IPS DF 4.7 (cell line): ENCODE measurements at regions not wholly inside any gene's neighbourhood (a gene's known extent, or its start where the extent isn't known, plus 50 kb on each side); places are given as distances from the start of the nearest gene placed in this dataset.
A peak's percentile ranks its signal among the peaks of the same experiment; 100 is the strongest.

Source experiments
- DNase-seq: peaks from one replicate; pipeline ENCODE4 v3.0.0-alpha.2; 2013; ENCODE audit warnings: low spot score; ENCODE audit errors: extremely low read depth

GRCh38 chr6:166728884-166729530, 102.0 kb upstream of the RPS6KA2 start:
- no peak for DNase-seq

- no peak for DNase-seq
Measured at GRCh38 chr6:166726201-166726600, 99.2 kb upstream of the RPS6KA2 start.

- DNase-seq = no peak
Measured at GRCh38 chr6:166725571-166725970, 98.5 kb upstream of the RPS6KA2 start.

- no peak for DNase-seq
Measured at GRCh38 chr6:166724576-166724975, 97.5 kb upstream of the RPS6KA2 start.

GRCh38 chr6:166722785-166723184, 95.7 kb upstream of the RPS6KA2 start:
- DNase-seq = no peak

- DNase-seq = no peak
Measured at GRCh38 chr6:166721576-166721975, 94.5 kb upstream of the RPS6KA2 start.

GRCh38 chr6:166720856-166721255, 93.8 kb upstream of the RPS6KA2 start:
- DNase-seq = no peak

- no peak for DNase-seq
Measured at GRCh38 chr6:166719019-166719418, 92.0 kb upstream of the RPS6KA2 start.

- DNase-seq = no peak
Measured at GRCh38 chr6:166718516-166718915, 91.5 kb upstream of the RPS6KA2 start.

GRCh38 chr6:166716910-166717617, 90.0 kb upstream of the RPS6KA2 start:
- no peak for DNase-seq

- no peak for DNase-seq
Measured at GRCh38 chr6:166715992-166716391, 88.9 kb upstream of the RPS6KA2 start.

GRCh38 chr6:166715065-166715464, 88.0 kb upstream of the RPS6KA2 start:
- DNase-seq = no peak

- no peak for DNase-seq
Measured at GRCh38 chr6:166714581-166714980, 87.5 kb upstream of the RPS6KA2 start.

- DNase-seq = no peak
Measured at GRCh38 chr6:166714187-166714510, 87.1 kb upstream of the RPS6KA2 start.

- DNase-seq = no peak
Measured at GRCh38 chr6:166713434-166714186, 86.6 kb upstream of the RPS6KA2 start.

- no peak for DNase-seq
Measured at GRCh38 chr6:166712286-166713228, 85.5 kb upstream of the RPS6KA2 start.

- no peak for DNase-seq
Measured at GRCh38 chr6:166710084-166710483, 83.0 kb upstream of the RPS6KA2 start.

- no peak for DNase-seq
Measured at GRCh38 chr6:166708460-166708859, 81.4 kb upstream of the RPS6KA2 start.

- peak; percentile 14 for DNase-seq
Measured at GRCh38 chr6:166707045-166707444, 80.0 kb upstream of the RPS6KA2 start.

GRCh38 chr6:166705069-166705468, 78.0 kb upstream of the RPS6KA2 start:
- DNase-seq = no peak

- DNase-seq = no peak
Measured at GRCh38 chr6:166704171-166704570, 77.1 kb upstream of the RPS6KA2 start.
